Parathyroid adenoma (tissue), 2 donors: ENCODE measurements at regions not wholly inside any gene's neighbourhood (a gene's known extent, or its start where the extent isn't known, plus 50 kb on each side); places are given as distances from the start of the nearest gene placed in this dataset.

Experiments used
- H2AFZ ChIP-seq: fragments of 300-600 bp; sonication (generic); one replicate; pipeline ENCODE4 v1.7.0; 2017; ENCODE audit warnings: antibody characterized with exemption, mild to moderate bottlenecking
- H3K27ac ChIP-seq: fragments of 300-600 bp; sonication (generic); one replicate; pipeline ENCODE4 v1.7.0; 2017
- H3K27me3 ChIP-seq: fragments of 300-600 bp; sonication (generic); one replicate; pipeline ENCODE4 v1.7.0; 2017; ENCODE audit warnings: low read length; ENCODE audit not compliant: control insufficient read depth, insufficient read depth
- H3K36me3 ChIP-seq: fragments of 300-600 bp; sonication (generic); one replicate; pipeline ENCODE4 v1.7.0; 2017; ENCODE audit warnings: low read length; ENCODE audit not compliant: control insufficient read depth, insufficient read depth
- H3K4me1 ChIP-seq: fragments of 300-600 bp; sonication (generic); one replicate; pipeline ENCODE4 v1.7.0; 2017; ENCODE audit warnings: control low read depth
- H3K4me2 ChIP-seq: fragments of 300-600 bp; sonication (generic); one replicate; pipeline ENCODE4 v1.7.0; 2017; ENCODE audit warnings: low read length
- H3K4me3 ChIP-seq: fragments of 300-600 bp; sonication (generic); one replicate; pipeline ENCODE4 v1.7.0; 2017; ENCODE audit warnings: low read depth, low read length
- H3K79me2 ChIP-seq: fragments of 300-600 bp; sonication (generic); one replicate; pipeline ENCODE4 v1.7.0; 2017; ENCODE audit warnings: control low read depth
- H3K9ac ChIP-seq: fragments of 300-600 bp; sonication (generic); one replicate; pipeline ENCODE4 v1.7.0; 2017; ENCODE audit warnings: mild to moderate bottlenecking
- H3K9me3 ChIP-seq: fragments of 300-600 bp; sonication (generic); one replicate; pipeline ENCODE4 v1.7.0; 2017; ENCODE audit warnings: low read length; ENCODE audit not compliant: control insufficient read depth
- CTCF ChIP-seq: fragments of 300-600 bp; sonication (generic); IDR thresholded peaks from one replicate; pipeline ENCODE4 v1.7.0; 2017; ENCODE audit warnings: antibody characterized with exemption, mild to moderate bottlenecking
- donor health status: primary hyperparathyroidism.

DNA sequence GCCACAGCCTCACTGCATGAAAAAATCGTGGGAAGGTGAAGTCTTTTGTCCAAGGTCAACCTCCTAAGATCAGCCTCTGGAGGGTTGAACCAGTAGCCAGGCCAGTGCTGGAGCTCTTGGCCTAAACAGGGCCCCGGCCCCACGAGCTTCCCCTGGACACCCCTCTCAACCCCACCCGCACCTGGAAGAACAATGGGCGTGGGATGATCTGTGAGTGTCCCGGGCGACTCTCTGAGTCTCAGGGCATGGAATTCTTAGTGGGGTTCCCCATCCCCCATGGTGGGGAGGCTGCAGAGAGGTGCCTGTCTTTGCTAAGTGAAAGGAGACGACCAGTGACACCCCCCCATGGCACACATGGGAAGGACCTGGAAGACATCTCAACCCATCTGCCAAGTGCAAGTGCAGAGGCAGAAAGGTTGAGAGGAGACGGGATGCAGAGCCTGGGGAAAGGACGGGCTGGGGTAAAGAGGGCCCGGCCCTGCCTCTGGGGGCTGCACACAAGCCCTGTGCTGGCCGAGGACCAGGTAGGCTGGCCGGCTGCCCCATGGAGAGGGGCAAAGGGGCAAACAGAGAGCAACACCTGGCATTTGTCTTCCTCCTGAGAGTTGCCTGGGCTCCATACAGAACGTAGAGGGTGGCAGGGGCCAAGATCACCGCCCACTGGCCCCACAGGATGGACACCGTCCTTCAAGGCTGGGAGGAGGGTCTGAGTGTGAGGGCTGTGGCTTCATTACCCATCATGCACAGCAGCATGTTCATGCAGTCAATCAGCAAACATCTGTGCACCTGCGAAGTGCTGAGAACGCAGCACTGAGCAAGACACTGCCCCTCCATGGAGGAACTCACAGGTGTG is 163.0 kb upstream of the PPP2R2D start:
- H3K27me3 ChIP-seq, result no peaks in the 10 kb centered on the region
- no peak overlapping the region for H3K9ac ChIP-seq
- H3K9me3 ChIP-seq, result no peaks in the 10 kb centered on the region
- H3K79me2 ChIP-seq, result no peaks in the 10 kb centered on the region
- no peaks in the 10 kb centered on the region for H3K4me1 ChIP-seq
- H3K36me3 ChIP-seq, result no peaks in the 10 kb centered on the region
- no peak overlapping the region for H3K4me2 ChIP-seq
- no peak overlapping the region for H3K4me3 ChIP-seq
- no peak overlapping the region for H3K27ac ChIP-seq
- H2AFZ ChIP-seq, result no peak overlapping the region
- no peak for TF ChIP-seq CTCF

DNA sequence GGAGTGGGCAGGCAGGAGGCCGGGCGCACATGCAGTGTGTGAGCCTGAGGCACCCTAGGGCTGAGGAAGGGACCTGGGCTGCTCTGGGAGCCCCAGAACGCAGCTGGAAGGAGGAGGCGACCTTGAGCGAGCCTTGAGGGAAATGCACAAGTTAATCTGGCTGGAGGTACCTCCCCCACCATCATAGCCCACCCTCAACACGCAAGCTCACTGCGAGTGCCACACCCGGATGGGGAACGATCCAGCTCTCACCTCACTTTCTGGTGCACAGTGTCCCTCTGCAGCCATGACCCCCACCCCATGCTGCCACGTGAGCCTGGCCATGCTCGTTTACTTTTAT is 162.4 kb upstream of the PPP2R2D start:
- no peaks in the 10 kb centered on the region for H3K36me3 ChIP-seq
- no peak for TF ChIP-seq CTCF
- no peaks in the 10 kb centered on the region for H3K27me3 ChIP-seq
- no peak overlapping the region for H3K4me3 ChIP-seq
- no peak overlapping the region for H3K4me2 ChIP-seq
- H3K9ac ChIP-seq, result no peak overlapping the region
- no peaks in the 10 kb centered on the region for H3K4me1 ChIP-seq
- no peak overlapping the region for H2AFZ ChIP-seq
- no peaks in the 10 kb centered on the region for H3K79me2 ChIP-seq
- no peak overlapping the region for H3K27ac ChIP-seq
- H3K9me3 ChIP-seq, result no peaks in the 10 kb centered on the region

DNA sequence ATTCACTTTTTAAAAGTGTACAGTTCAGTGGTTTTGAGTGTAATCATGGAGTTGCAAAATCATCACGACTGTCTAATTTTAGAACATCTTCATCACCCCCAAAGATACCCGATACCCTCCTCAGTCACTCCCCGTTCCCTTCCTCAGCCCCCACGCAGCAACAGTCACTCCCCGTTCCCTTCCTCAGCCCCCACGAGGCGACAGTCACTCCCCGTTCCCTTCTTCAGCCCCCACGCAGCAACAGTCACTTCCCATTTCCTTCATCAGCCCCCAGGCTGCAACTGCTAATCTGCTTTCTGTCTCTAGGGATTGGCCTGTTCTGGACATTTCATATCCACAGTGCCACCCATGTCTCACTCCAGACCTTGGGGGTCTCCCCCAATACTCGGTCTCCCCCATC is 161.6 kb upstream of the PPP2R2D start:
- Histone ChIP-seq H3K27me3 (no peaks in the 10 kb centered on the region), H3K4me1 (no peaks in the 10 kb centered on the region), H2AFZ (no peak overlapping the region), H3K27ac (no peak overlapping the region), H3K36me3 (no peaks in the 10 kb centered on the region), H3K79me2 (no peaks in the 10 kb centered on the region), H3K9me3 (no peaks in the 10 kb centered on the region), H3K4me2 (no peak overlapping the region), H3K4me3 (no peak overlapping the region), H3K9ac (no peak overlapping the region)
- no peak for TF ChIP-seq CTCF

GRCh38 chr10:131742500-131742951 is 158.3 kb upstream of the PPP2R2D start:
- Histone ChIP-seq H3K4me3 (no peak overlapping the region), H3K79me2 (no peaks in the 10 kb centered on the region), H3K9me3 (no peaks in the 10 kb centered on the region), H3K4me2 (no peak overlapping the region), H3K4me1 (no peaks in the 10 kb centered on the region), H3K9ac (no peak overlapping the region), H3K27ac (no peak overlapping the region), H3K27me3 (no peaks in the 10 kb centered on the region), H3K36me3 (no peaks in the 10 kb centered on the region), H2AFZ (no peak overlapping the region)
- no peak for TF ChIP-seq CTCF
